HG03571 (cell line): ENCODE measurements at regions not wholly inside any gene's neighbourhood (a gene's known extent, or its start where the extent isn't known, plus 50 kb on each side); places are given as distances from the start of the nearest gene placed in this dataset.

Experiments
- ATAC-seq: cut with Tn5 transposase; IDR thresholded peaks from one replicate; pipeline ENCODE4 v1.9.1; 2021; ENCODE audit not compliant: unreplicated experiment

GRCh38 chr12:42648061-42648460 is 58.5 kb upstream of the PRICKLE1 start:
- ATAC-seq, result no peak

DNA sequence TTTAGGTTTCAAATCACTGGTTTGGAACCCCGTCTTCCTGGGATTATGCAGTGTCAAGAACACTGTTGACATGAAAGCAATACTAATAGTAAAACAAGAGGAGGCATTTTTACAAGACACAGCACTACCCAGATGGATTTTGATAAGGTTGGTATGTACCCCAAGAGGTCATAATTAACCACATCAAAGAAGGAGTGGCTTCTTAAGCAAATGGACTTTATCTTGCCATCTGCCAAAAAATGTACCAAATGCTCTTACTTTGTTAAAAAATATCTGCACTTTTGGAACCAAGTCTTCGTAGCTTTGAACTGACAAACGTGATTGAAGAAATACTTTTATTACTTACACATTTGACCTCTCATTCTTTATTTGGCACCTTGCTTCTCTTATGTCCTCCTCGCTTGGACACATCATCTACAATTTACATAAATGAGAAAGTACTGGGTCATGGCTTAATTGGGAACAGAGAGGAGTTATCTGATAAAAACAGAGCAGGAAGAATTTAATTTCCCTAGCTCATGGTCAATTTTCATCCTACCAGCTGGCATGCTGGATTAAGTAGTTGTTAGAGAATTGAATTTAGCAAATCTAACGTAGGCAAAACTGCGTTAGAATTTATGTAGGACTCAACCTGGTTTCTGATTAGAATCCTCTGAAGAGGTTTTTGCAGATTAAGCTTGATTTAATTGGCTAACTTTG is 54.5 kb upstream of the PRICKLE1 start:
- no peak for ATAC-seq

DNA sequence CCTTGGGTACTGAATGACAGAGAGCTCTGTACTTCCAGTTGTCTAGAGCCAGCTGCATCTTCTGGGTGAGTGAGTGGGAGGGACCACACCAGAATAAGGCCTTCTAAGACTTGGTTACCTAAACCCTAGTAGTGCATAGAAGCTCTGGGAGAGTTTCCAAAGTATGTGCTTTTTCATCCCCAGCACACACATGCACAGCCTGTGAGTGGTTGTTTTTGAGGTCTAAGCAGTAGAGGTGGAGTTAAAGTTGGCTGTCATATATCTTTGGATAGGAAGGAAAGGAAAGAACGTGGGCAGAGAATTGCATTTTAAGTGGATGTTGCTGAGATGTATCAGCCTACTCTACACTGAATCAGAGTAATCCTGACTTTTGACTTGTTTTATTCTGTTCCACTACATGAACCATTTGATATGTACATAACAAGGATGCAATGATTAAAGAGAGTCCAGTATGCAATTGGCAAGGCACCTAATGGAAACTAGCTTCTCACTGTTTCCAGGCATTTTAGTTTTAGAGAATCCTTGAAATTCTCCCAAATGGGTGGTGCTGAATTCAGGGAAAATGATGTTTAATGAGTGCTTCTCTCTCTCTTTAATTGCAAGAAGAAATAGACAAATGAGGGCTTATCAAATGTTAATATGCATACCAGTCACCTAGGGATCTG is 51.8 kb upstream of the PRICKLE1 start:
- ATAC-seq, result no peak

DNA sequence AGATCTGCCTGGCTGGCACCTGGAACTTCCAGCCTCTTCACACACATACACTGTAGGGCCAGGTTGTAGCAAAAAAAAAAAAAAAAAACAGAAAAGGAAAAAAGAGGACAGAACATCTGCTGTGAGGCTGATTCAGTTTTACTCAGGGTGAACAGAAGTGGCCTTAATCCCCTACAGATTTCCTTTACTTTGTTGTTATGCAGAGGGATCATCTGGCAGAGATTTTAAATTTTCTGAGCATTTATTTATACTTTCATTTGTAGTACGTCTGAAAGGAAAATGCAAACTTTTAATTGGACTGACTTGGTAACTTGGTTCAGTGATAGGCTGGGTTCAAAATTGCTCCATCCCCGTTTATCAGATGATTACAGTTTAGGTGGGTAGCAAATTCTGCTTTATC is 50.8 kb upstream of the PRICKLE1 start:
- ATAC-seq, result no peak

- no peak for ATAC-seq
These were observed 50.0 kb upstream of the PRICKLE1 start for GRCh38 chr12:42639556-42639955.
